SK-N-MC (cell line): ENCODE measurements at regions not wholly inside any gene's neighbourhood (a gene's known extent, or its start where the extent isn't known, plus 50 kb on each side); places are given as distances from the start of the nearest gene placed in this dataset.

Source experiments
- EZH2 ChIP-seq: fragments of 200-600 bp; sonication (generic); IDR thresholded peaks from one replicate; pipeline ENCODE4 v1.6.1; 2017; ENCODE audit warnings: antibody characterized with exemption
- FOXP2 ChIP-seq: optimal IDR thresholded peaks from 2 replicates; pipeline ENCODE3; 2011; ENCODE audit warnings: mild to moderate bottlenecking, moderate library complexity; ENCODE audit not compliant: insufficient read depth; ENCODE audit errors: extremely low read length, control extremely low read depth
- POLR2AphosphoS5 ChIP-seq: IDR thresholded peaks from 2 replicates; pipeline ENCODE4 v1.6.1; 2012; ENCODE audit warnings: mild to moderate bottlenecking, low read depth, low read length, borderline replicate concordance

DNA sequence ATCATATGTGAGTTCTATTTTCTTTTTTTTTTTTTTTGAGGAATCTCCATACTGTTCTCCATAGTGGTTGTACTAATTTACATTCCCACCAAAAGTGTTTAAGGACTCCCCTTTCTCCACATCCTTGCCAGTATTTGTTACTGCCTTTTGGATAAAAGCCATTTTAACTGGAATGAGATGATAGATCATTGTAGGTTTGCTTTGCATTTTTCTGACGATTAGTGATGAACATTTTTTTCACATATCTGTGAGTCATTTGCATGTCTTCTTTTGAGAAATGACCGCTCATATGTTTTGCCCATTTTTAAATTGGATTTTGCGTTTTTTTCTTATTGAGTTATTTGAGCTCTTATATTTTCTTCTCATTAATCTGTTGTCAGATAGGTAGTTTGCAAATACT lies 394.8 kb downstream of the LRFN5 start:
- TF ChIP-seq POLR2AphosphoS5 (no peak), FOXP2 (no peak), EZH2 (no peak)
